Fibroblast of skin of right biceps (primary cell): ENCODE measurements at regions not wholly inside any gene's neighbourhood (a gene's known extent, or its start where the extent isn't known, plus 50 kb on each side); places are given as distances from the start of the nearest gene placed in this dataset.
"Not testable (repeated sequence)": the region's sequence is repeated elsewhere in the genome, so short reads cannot be mapped to it uniquely, and the experiment has no call there.

Experiments
- DNase-seq: peaks from one replicate; pipeline ENCODE4 v3.0.0-alpha.2; 2013

- no peak for DNase-seq
These were observed 1364.0 kb downstream of the FSCB start for GRCh38 chr14:43143106-43143505.

GRCh38 chr14:43141636-43142191 lies 1365.4 kb downstream of the FSCB start:
- no peak for DNase-seq

GRCh38 chr14:43140453-43140852 lies 1366.6 kb downstream of the FSCB start:
- DNase-seq, result no peak

- DNase-seq, result no peak
These were observed 1371.1 kb downstream of the FSCB start for GRCh38 chr14:43135877-43136411.

GRCh38 chr14:43132441-43132840 lies 1374.6 kb downstream of the FSCB start:
- DNase-seq, result no peak

- not testable (repeated sequence) for DNase-seq
These were observed 1378.7 kb downstream of the FSCB start for GRCh38 chr14:43128429-43128828.

- not testable (repeated sequence) for DNase-seq
These were observed 1379.2 kb downstream of the FSCB start for GRCh38 chr14:43127874-43128273.

GRCh38 chr14:43123544-43123943 lies 1383.5 kb downstream of the FSCB start:
- no peak for DNase-seq

GRCh38 chr14:43119672-43120071 lies 1387.4 kb downstream of the FSCB start:
- no peak for DNase-seq

- DNase-seq, result no peak
These were observed 1390.7 kb downstream of the FSCB start for GRCh38 chr14:43116341-43116740.

- DNase-seq, result no peak
These were observed 1401.8 kb downstream of the FSCB start for GRCh38 chr14:43105305-43105704.

GRCh38 chr14:43090380-43090779 lies 1416.7 kb downstream of the FSCB start:
- no peak for DNase-seq

- DNase-seq, result no peak
These were observed 1419.4 kb downstream of the FSCB start for GRCh38 chr14:43087666-43088065.

GRCh38 chr14:43085819-43086218 lies 1421.3 kb downstream of the FSCB start:
- DNase-seq, result no peak

- not testable (repeated sequence) for DNase-seq
These were observed 1439.7 kb downstream of the FSCB start for GRCh38 chr14:43067372-43067771.

GRCh38 chr14:43056106-43056505 lies 1449.4 kb downstream of the LRFN5 start:
- no peak for DNase-seq

- no peak for DNase-seq
These were observed 1446.2 kb downstream of the LRFN5 start for GRCh38 chr14:43052897-43053296.

- no peak for DNase-seq
These were observed 1437.2 kb downstream of the LRFN5 start for GRCh38 chr14:43043850-43044249.

GRCh38 chr14:43042408-43042807 lies 1435.7 kb downstream of the LRFN5 start:
- DNase-seq, result no peak

- no peak for DNase-seq
These were observed 1435.3 kb downstream of the LRFN5 start for GRCh38 chr14:43041976-43042375.

GRCh38 chr14:43041207-43041606 lies 1434.5 kb downstream of the LRFN5 start:
- no peak for DNase-seq

- no peak for DNase-seq
These were observed 1433.2 kb downstream of the LRFN5 start for GRCh38 chr14:43039881-43040280.

- DNase-seq, result no peak
These were observed 1424.9 kb downstream of the LRFN5 start for GRCh38 chr14:43031598-43031997.

GRCh38 chr14:43022094-43022800 lies 1415.6 kb downstream of the LRFN5 start:
- DNase-seq, result no peak

- DNase-seq, result no peak
These were observed 1413.2 kb downstream of the LRFN5 start for GRCh38 chr14:43019826-43020225.
